VCaP (cell line): ENCODE measurements at regions not wholly inside any gene's neighbourhood (a gene's known extent, or its start where the extent isn't known, plus 50 kb on each side); places are given as distances from the start of the nearest gene placed in this dataset.

Source experiments
- H3K27ac ChIP-seq: fragments of 450-650 bp; 2 replicates; pipeline ENCODE4 v1.5.1; 2017
- TF ChIP-seq, protein P1 (sequence below): fragments of 450-650 bp; conservative IDR thresholded peaks from 2 replicates; pipeline ENCODE4 v1.5.1; 2017; ENCODE audit warnings: mild to moderate bottlenecking, moderate library complexity

GRCh38 chr6:87925373-87926060, 122.1 kb upstream of the SPACA1 start:
- no peak overlapping the region for H3K27ac ChIP-seq
- TF ChIP-seq, protein P1, sequence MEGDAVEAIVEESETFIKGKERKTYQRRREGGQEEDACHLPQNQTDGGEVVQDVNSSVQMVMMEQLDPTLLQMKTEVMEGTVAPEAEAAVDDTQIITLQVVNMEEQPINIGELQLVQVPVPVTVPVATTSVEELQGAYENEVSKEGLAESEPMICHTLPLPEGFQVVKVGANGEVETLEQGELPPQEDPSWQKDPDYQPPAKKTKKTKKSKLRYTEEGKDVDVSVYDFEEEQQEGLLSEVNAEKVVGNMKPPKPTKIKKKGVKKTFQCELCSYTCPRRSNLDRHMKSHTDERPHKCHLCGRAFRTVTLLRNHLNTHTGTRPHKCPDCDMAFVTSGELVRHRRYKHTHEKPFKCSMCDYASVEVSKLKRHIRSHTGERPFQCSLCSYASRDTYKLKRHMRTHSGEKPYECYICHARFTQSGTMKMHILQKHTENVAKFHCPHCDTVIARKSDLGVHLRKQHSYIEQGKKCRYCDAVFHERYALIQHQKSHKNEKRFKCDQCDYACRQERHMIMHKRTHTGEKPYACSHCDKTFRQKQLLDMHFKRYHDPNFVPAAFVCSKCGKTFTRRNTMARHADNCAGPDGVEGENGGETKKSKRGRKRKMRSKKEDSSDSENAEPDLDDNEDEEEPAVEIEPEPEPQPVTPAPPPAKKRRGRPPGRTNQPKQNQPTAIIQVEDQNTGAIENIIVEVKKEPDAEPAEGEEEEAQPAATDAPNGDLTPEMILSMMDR: no peak

GRCh38 chr6:87923389-87924050, 124.1 kb upstream of the SPACA1 start:
- TF ChIP-seq, protein P1: no peak
- no peak overlapping the region for H3K27ac ChIP-seq

- TF ChIP-seq, protein P1: no peak
- H3K27ac ChIP-seq: no peak overlapping the region
These were observed 124.7 kb upstream of the SPACA1 start for GRCh38 chr6:87922947-87923330.

DNA sequence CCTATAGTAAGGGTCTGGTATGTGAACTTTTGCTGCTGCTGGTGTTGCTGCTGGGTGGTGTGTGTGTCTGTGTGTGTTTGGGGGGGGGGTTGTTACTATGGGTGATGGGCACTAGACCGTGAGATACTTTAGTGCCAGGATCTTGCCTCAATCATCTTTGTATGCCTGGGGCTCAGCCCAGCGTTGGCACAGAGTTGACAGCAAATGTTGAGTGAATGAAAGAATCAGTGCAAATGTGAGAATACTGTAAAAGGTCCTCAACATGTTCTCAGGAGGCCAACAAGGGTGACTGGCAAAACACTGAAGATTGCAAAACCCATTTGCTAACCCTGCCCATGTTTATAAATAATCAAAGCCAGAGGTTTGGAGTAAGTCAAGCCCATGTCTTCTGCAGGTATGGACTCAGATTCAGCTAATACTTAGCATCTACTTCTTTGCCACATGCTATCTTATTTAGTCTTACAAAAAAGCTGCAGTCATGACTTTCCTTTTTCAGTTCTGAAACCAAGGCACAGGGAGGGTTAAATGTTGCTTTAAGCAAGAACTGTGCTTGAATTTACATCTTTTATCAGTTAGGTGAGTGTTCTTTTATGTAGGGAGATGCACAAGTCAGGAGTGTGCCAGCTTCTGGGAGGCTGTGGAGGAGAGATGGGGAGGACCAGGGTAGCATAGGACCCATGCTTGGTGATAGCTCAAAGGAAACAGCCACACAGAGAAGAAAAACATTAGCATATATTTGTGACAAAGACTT, 125.3 kb upstream of the SPACA1 start:
- no peak overlapping the region for H3K27ac ChIP-seq
- TF ChIP-seq, protein P1: no peak

DNA sequence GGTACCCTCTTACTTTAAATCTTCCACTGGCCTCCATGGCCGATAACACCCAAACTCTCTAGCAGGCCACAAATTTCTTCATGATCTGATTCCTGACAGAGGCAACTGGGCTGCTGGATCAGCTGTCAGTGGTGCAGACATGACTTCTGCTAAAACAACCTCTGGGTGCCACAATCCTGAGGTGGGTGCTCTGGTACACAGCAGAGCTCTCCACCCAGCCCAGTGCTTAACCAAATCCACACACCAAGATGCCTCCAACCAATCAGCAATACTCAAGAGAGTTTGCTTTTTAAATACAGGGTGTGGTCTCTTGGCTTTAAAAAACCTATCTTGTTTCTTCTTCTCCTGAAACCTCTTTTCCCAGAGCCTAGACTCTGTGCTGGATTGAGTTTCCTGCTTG, 126.6 kb upstream of the SPACA1 start:
- H3K27ac ChIP-seq: no peak overlapping the region

DNA sequence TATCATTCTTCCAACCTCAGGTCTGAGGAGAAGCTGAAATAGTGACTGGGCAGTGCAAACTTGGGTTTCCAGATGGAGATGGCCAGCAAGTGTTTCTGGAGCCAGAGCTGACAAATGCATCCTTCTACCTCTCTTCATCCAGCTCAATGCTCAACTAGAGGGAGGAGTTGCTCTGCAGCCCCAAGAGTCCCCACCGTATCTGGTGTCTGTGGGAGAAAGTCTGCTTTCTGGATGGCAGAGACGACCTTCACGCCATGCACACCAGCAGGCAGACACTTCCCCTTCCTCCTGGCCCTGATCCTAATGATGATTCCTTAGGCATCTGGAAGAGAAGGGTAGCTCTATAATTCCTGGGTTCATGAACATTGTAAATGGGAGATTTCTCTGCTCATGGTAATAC, 127.4 kb upstream of the SPACA1 start:
- H3K27ac ChIP-seq: no peak overlapping the region
- TF ChIP-seq, protein P1: no peak

More for the DNA sequence above, 126.6 kb upstream of the SPACA1 start:
- TF ChIP-seq, protein P1: no peak

DNA sequence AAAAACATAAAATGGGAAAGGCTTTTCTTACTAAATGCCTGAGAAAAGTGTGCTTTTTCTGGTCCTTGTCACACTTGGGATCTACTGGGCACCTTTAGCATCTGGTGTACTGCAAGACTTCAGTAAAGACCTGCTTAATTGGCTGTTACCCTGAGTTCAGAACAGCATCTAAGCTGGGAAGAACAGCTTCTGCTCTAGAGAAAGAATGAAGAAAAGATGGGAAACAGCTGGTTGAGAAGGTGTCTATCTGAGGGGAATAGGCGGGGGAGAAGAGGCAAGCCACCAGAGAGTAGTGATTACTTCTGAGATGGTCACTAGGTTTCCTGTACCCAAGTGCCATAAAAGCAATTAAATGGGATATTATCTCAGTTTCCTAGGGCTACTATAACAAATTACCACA, 128.2 kb upstream of the SPACA1 start:
- no peak overlapping the region for H3K27ac ChIP-seq
- TF ChIP-seq, protein P1: no peak
